K562 (cell line): ENCODE measurements at regions not wholly inside any gene's neighbourhood (a gene's known extent, or its start where the extent isn't known, plus 50 kb on each side); places are given as distances from the start of the nearest gene placed in this dataset.

Experiments used
- ATAC-seq: fragments of 200-7000 bp; cut with Tn5 transposase; 3 replicates; pipeline ENCODE4 v1.9.1; 2020; ENCODE audit warnings: moderate library complexity
- BruUV-seq: library from RNA; stranded (reverse); fragments of 400-500 nt; replicated peaks from 2 replicates; lab custom pipeline; 2021; lab: Mats Ljungman, UMichigan
- CTCF ChIA-PET: fragments of 300-600 bp; formaldehyde crosslinking; extraction: SDS; loops from one replicate; lab custom pipeline; 2021; ENCODE audit warnings: low intra/inter-chr PET ratio; lab: Yijun Ruan, JAX
- POLR2A ChIA-PET: fragments of 300-600, 350-650 bp; sonication (Branson Sonifier 250); formaldehyde crosslinking; extraction: SDS; loops from one replicate; lab custom pipeline; 2021; ENCODE audit warnings: antibody characterized with exemption, inconsistent platforms; lab: Yijun Ruan, JAX
- DNase-seq, 4 experiments: peaks; one replicate each; pipeline versions ENCODE4 v3.0.0 to v3.0.0-alpha.2; 2011 to 2018; ENCODE audit warnings: low spot score in 3 of 4, mixed read lengths in 3 of 4; ENCODE audit errors: extremely low read depth in 1 of 4
- FAIRE-seq: peaks from 2 replicates; lab custom pipeline; 2011; peaks lifted over from hg19 to GRCh38; lab: Jason Lieb, UNC
- H2AFZ ChIP-seq: 2 replicates; pipeline ENCODE4 v1.6.0; 2011; ENCODE audit warnings: low read depth, low read length, control low read depth, inconsistent platforms
- H3K27ac ChIP-seq: fragments of 200-600 bp; 3 replicates; pipeline ENCODE4 v1.8.0; 2011; ENCODE audit warnings: low read depth, mild to moderate bottlenecking, control low read depth, inconsistent platforms, low read length, moderate library complexity, mixed read lengths; ENCODE audit errors: extremely low read depth
- H3K27me3 ChIP-seq, 2 experiments: fragments of 300-600 bp in 1 of 2; 2 replicates in 1 of 2; 3 replicates in 1 of 2; pipeline versions ENCODE4 v1.6.0 to v1.8.0; 2011; ENCODE audit warnings: inconsistent platforms in 2 of 2, low read length in 2 of 2, mild to moderate bottlenecking in 1 of 2, mixed read lengths in 1 of 2, moderate library complexity in 1 of 2; ENCODE audit not compliant: control insufficient read depth in 2 of 2, insufficient read depth in 2 of 2
- H3K36me3 ChIP-seq: fragments of 300-600 bp; 3 replicates; pipeline ENCODE4 v1.8.0; 2011; ENCODE audit warnings: mild to moderate bottlenecking, low read length, inconsistent platforms; ENCODE audit not compliant: control insufficient read depth, insufficient read depth
- H3K4me1 ChIP-seq, 2 experiments: fragments of 200-600 bp in 1 of 2; replicated peaks in 1 of 2; 2 replicates in 1 of 2; 3 replicates in 1 of 2; pipeline versions ENCODE4 v1.5.1 to v1.8.0; 2011; ENCODE audit warnings: inconsistent platforms in 2 of 2, low read length in 2 of 2, mild to moderate bottlenecking in 1 of 2, mixed read lengths in 1 of 2, moderate library complexity in 1 of 2; ENCODE audit not compliant: control insufficient read depth in 2 of 2, insufficient read depth in 2 of 2
- H3K4me2 ChIP-seq: 2 replicates; pipeline ENCODE4 v1.6.1; 2011; ENCODE audit warnings: low read length, control low read depth, inconsistent platforms, mixed read lengths; ENCODE audit not compliant: insufficient read depth
- H3K4me3 ChIP-seq: fragments of 200-600 bp; sonication (generic), shearing (Covaris generic); 2 replicates; pipeline ENCODE4 v1.5.1; 2016; ENCODE audit warnings: control low read depth, inconsistent platforms
- H3K79me2 ChIP-seq: fragments of 200-600 bp; 3 replicates; pipeline ENCODE4 v1.8.0; 2011; ENCODE audit warnings: low read length, inconsistent platforms; ENCODE audit not compliant: control insufficient read depth, insufficient read depth
- H3K9ac ChIP-seq, 2 experiments: 2 replicates each; pipeline versions ENCODE4 v1.6.0 to v1.6.1; 2011; ENCODE audit warnings: low read depth in 2 of 2, low read length in 2 of 2, control low read depth in 1 of 2, inconsistent platforms in 1 of 2, mild to moderate bottlenecking in 1 of 2, mixed read lengths in 1 of 2; ENCODE audit not compliant: insufficient read depth in 1 of 2
- H3K9me1 ChIP-seq: one replicate; pipeline ENCODE4 v1.6.0; 2011; ENCODE audit warnings: inconsistent platforms, mild to moderate bottlenecking, low read length, moderate library complexity; ENCODE audit not compliant: control insufficient read depth, insufficient read depth
- H3K9me3 ChIP-seq: replicated peaks from 2 replicates; pipeline ENCODE4 v1.5.1; 2011; ENCODE audit warnings: low read depth, low read length, inconsistent platforms; ENCODE audit not compliant: control insufficient read depth, insufficient read depth
- H4K20me1 ChIP-seq: replicated peaks from 2 replicates; pipeline ENCODE4 v1.6.1; 2011; ENCODE audit warnings: low read length, inconsistent platforms, mixed read lengths; ENCODE audit not compliant: control insufficient read depth, insufficient read depth
- COPS2 ChIP-seq: fragments of 450-650 bp; conservative IDR thresholded peaks from 2 replicates; pipeline ENCODE4 v1.6.1; 2016; ENCODE audit warnings: mild to moderate bottlenecking, moderate library complexity
- FIP1L1 ChIP-seq: fragments of 200-400 bp; formaldehyde crosslinking; IDR thresholded peaks from 2 replicates; pipeline ENCODE4 v1.6.1; 2018; ENCODE audit warnings: mild to moderate bottlenecking, low read depth, low read length; ENCODE audit not compliant: poor library complexity, severe bottlenecking
- MTA1 ChIP-seq: fragments of 450-650 bp; IDR thresholded peaks from 2 replicates; pipeline ENCODE4 v1.6.1; 2017; ENCODE audit warnings: borderline replicate concordance
- NBN ChIP-seq: fragments of 450-650 bp; IDR thresholded peaks from 2 replicates; pipeline ENCODE4 v1.6.1; 2016; ENCODE audit warnings: low read depth, mild to moderate bottlenecking
- NONO ChIP-seq, 2 experiments: fragments of 200-400 bp in 1 of 2; fragments of 450-650 bp in 1 of 2; formaldehyde crosslinking in 1 of 2; IDR thresholded peaks; 2 replicates each; pipeline ENCODE4 v1.6.1; 2017; ENCODE audit warnings: low read depth in 2 of 2, mild to moderate bottlenecking in 2 of 2, moderate library complexity in 2 of 2, low read length in 1 of 2
- NR4A1 ChIP-seq, 2 experiments: fragments of 250-450 bp in 1 of 2; fragments of 450-650 bp in 1 of 2; sonication (Bioruptor Pico) in 1 of 2; IDR thresholded peaks; 2 replicates each; pipeline versions ENCODE4 v1.4.0 to v1.6.1; 2016 to 2020; ENCODE audit warnings: mild to moderate bottlenecking in 2 of 2, missing compliant biosample characterization in 1 of 2, missing genetic modification characterization in 1 of 2, moderate library complexity in 1 of 2
- PHB ChIP-seq: fragments of 250-450 bp; sonication (Bioruptor Pico); IDR thresholded peaks from 2 replicates; pipeline ENCODE4 v1.5.0; 2021
- TGIF2 ChIP-seq: sonication (generic); formaldehyde crosslinking; IDR thresholded peaks from 2 replicates; pipeline ENCODE4 v1.8.1; 2022; ENCODE audit warnings: mild to moderate bottlenecking, missing genetic modification reagents, moderate library complexity
- ZKSCAN8 ChIP-seq: fragments of 200-800 bp; sonication (Bioruptor generic); IDR thresholded peaks from 2 replicates; pipeline ENCODE4 v1.6.1; 2016; ENCODE audit warnings: missing genetic modification characterization, missing compliant biosample characterization
- ZNF311 ChIP-seq: fragments of 250-450 bp; sonication (Bioruptor Pico); IDR thresholded peaks from 2 replicates; pipeline ENCODE4 v1.4.0; 2020; ENCODE audit warnings: mild to moderate bottlenecking, moderate library complexity
- WGBS: fragments of 100-300 bp; shearing (Covaris generic); methylation state at CpG from one replicate; pipeline ENCODE4 v1.1.6; 2016; ENCODE audit warnings: low coverage, mixed read lengths; ENCODE audit not compliant: insufficient coverage; ENCODE audit errors: missing lambda C conversion rate; 5-methylcytosine and 5-hydroxymethylcytosine counted together
- in situ Hi-C: fragments of 300-500 bp; cut with MboI; formaldehyde crosslinking; loops from 4 replicates; pipeline ENCODE4 v1.15.0; 2018; ENCODE audit warnings: inconsistent platforms, mixed read lengths
- intact Hi-C: fragments of 100-400 bp; cut with micrococcal nuclease; formaldehyde crosslinking; loops from 2 replicates; pipeline ENCODE4 v1.14.2; 2022
- TF ChIP-seq, protein P1 (sequence below): sonication (generic); formaldehyde crosslinking; IDR thresholded peaks from 2 replicates; pipeline ENCODE4 v1.8.1; 2023; ENCODE audit warnings: mild to moderate bottlenecking, missing genetic modification reagents
- TF ChIP-seq, protein P2 (sequence below): sonication (generic); formaldehyde crosslinking; IDR thresholded peaks from 2 replicates; pipeline ENCODE4 v1.8.0; 2023; ENCODE audit warnings: mild to moderate bottlenecking, missing genetic modification reagents
- TF ChIP-seq, protein P3 (sequence below): IDR thresholded peaks from 3 replicates; pipeline ENCODE4 v1.6.1; 2011; ENCODE audit warnings: borderline replicate concordance, mild to moderate bottlenecking; ENCODE audit not compliant: insufficient read length, insufficient read depth
- TF ChIP-seq, protein P4 (sequence below): fragments of 450-650 bp; formaldehyde crosslinking; IDR thresholded peaks from 2 replicates; pipeline ENCODE4 v1.4.0; 2020; ENCODE audit warnings: mild to moderate bottlenecking, moderate library complexity

DNA sequence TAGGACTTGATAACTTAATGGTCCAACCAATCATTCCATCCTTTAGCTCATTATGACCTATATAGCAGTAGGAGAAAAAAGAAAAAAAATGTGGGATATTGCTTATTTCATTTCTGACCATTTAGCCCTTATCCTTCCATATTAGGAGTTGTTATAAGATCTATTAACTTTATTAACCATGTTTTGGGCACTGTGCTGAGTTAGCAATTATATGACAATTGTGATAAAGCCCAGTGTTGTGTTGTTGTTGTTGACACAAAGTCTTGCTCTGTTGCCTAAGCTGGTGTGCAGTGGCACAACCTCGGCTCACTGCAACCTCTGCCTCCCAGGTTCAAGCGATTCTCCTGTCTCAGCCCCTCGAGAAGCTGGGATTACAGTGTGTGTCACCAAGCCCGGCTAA is 569.7 kb upstream of the FOXG1 start:
- POLR2A ChIA-PET = no interaction called here

More for the DNA sequence above, 569.7 kb upstream of the FOXG1 start:
- CTCF ChIA-PET = no interaction called here
- Histone ChIP-seq H3K27me3 (no peaks in the 10 kb centered on the region), H3K36me3 (no peaks in the 10 kb centered on the region), H3K4me1 (no peaks in the 10 kb centered on the region), H3K4me2 (no peak overlapping the region), H3K4me3 (no peak overlapping the region), H4K20me1 (no peaks in the 10 kb centered on the region), H3K9me1 (no peaks in the 10 kb centered on the region), H3K9ac (no peak overlapping the region), H2AFZ (no peak overlapping the region), H3K27ac (no peak overlapping the region), H3K79me2 (no peaks in the 10 kb centered on the region), H3K9me3 (no peaks in the 10 kb centered on the region)
- in situ Hi-C loops (no loop called here), intact Hi-C loops (no loop called here)
- ATAC-seq (no peak), FAIRE-seq (no peak), DNase-seq (no peak)
- BruUV-seq = no TSS peak
- WGBS = 0% methylated on average over 4 of the region's 4 CpGs
- no peak for TF ChIP-seq NR4A1 (CRISPR knock-in tag; IDR thresholded peaks at IDR 0.05)
- no peak for TF ChIP-seq NR4A1 (tag; IDR thresholded peaks at IDR 0.05)
- no peak for TF ChIP-seq FIP1L1
- TF ChIP-seq, protein P1, sequence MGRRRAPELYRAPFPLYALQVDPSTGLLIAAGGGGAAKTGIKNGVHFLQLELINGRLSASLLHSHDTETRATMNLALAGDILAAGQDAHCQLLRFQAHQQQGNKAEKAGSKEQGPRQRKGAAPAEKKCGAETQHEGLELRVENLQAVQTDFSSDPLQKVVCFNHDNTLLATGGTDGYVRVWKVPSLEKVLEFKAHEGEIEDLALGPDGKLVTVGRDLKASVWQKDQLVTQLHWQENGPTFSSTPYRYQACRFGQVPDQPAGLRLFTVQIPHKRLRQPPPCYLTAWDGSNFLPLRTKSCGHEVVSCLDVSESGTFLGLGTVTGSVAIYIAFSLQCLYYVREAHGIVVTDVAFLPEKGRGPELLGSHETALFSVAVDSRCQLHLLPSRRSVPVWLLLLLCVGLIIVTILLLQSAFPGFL = no peak
- no peak for TF ChIP-seq PHB (CRISPR knock-in tag)
- no peak for TF ChIP-seq NBN
- TF ChIP-seq, protein P2, sequence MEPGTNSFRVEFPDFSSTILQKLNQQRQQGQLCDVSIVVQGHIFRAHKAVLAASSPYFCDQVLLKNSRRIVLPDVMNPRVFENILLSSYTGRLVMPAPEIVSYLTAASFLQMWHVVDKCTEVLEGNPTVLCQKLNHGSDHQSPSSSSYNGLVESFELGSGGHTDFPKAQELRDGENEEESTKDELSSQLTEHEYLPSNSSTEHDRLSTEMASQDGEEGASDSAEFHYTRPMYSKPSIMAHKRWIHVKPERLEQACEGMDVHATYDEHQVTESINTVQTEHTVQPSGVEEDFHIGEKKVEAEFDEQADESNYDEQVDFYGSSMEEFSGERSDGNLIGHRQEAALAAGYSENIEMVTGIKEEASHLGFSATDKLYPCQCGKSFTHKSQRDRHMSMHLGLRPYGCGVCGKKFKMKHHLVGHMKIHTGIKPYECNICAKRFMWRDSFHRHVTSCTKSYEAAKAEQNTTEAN (CRISPR knock-in tag) = no peak
- TF ChIP-seq, protein P3, sequence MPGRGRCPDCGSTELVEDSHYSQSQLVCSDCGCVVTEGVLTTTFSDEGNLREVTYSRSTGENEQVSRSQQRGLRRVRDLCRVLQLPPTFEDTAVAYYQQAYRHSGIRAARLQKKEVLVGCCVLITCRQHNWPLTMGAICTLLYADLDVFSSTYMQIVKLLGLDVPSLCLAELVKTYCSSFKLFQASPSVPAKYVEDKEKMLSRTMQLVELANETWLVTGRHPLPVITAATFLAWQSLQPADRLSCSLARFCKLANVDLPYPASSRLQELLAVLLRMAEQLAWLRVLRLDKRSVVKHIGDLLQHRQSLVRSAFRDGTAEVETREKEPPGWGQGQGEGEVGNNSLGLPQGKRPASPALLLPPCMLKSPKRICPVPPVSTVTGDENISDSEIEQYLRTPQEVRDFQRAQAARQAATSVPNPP = no peak
- TF ChIP-seq NONO (IDR thresholded peaks at IDR 0.05; ENCODE audit: low read depth in 2 of 2, low read length in 1 of 2) = no peak
- TF ChIP-seq TGIF2 (CRISPR knock-in tag) = no peak
- no peak for TF ChIP-seq ZKSCAN8
- TF ChIP-seq, protein P4, sequence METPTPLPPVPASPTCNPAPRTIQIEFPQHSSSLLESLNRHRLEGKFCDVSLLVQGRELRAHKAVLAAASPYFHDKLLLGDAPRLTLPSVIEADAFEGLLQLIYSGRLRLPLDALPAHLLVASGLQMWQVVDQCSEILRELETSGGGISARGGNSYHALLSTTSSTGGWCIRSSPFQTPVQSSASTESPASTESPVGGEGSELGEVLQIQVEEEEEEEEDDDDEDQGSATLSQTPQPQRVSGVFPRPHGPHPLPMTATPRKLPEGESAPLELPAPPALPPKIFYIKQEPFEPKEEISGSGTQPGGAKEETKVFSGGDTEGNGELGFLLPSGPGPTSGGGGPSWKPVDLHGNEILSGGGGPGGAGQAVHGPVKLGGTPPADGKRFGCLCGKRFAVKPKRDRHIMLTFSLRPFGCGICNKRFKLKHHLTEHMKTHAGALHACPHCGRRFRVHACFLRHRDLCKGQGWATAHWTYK (CRISPR knock-in tag) = no peak
- TF ChIP-seq COPS2 = no peak
- no peak for TF ChIP-seq ZNF311 (CRISPR knock-in tag)
- TF ChIP-seq MTA1 = no peak
